ENCODE measurements at regions not wholly inside any gene's neighbourhood (a gene's known extent, or its start where the extent isn't known, plus 50 kb on each side); places are given as distances from the start of the nearest gene placed in this dataset.

- Histone ChIP-seq H3K9me2 (replicated peaks; ENCODE audit: control insufficient read depth, low read length) (no peaks in the 10 kb centered on the region), H3K4me2 (ENCODE audit: low read length) (no peak overlapping the region), H3F3A (ENCODE audit: control insufficient read depth, insufficient read depth) (no peaks in the 10 kb centered on the region), H3K36me3 (ENCODE audit: control insufficient read depth, low read length) (no peaks in the 10 kb centered on the region), H3K27me3 (ENCODE audit: control insufficient read depth, low read length) (no peaks in the 10 kb centered on the region), H3K27ac (ENCODE audit: low read depth, low read length) (no peak overlapping the region), H3K9me3 (ENCODE audit: control insufficient read depth, insufficient read depth, low read length) (no peaks in the 10 kb centered on the region), H3K4me1 (ENCODE audit: control insufficient read depth, low read length) (no peaks in the 10 kb centered on the region), H3K79me2 (ENCODE audit: control insufficient read depth, low read length) (no peaks in the 10 kb centered on the region), H4K20me1 (ENCODE audit: control insufficient read depth, insufficient read depth, low read depth, low read length) (no peaks in the 10 kb centered on the region), H3K4me3 (ENCODE audit: low read length) (no peak overlapping the region)
- TF ChIP-seq EZH2phosphoT487 (IDR thresholded peaks at IDR 0.05; ENCODE audit: borderline replicate concordance, low read length) (no peak), CTCF (IDR thresholded peaks at IDR 0.05; ENCODE audit: low read depth, low read length, poor library complexity, severe bottlenecking) (no peak)
Observed at GRCh38 chr4:157713342-157713741, 459.5 kb downstream of the GASK1B start.

GRCh38 chr4:157706155-157706554 is 466.7 kb downstream of the GASK1B start:
- no peaks in the 10 kb centered on the region for H3K9me3 ChIP-seq (ENCODE audit: control insufficient read depth, insufficient read depth, low read length)
- no peak overlapping the region for H3K27ac ChIP-seq (ENCODE audit: low read depth, low read length)
- no peaks in the 10 kb centered on the region for H3K36me3 ChIP-seq (ENCODE audit: control insufficient read depth, low read length)
- no peaks in the 10 kb centered on the region for H3K4me1 ChIP-seq (ENCODE audit: control insufficient read depth, low read length)
- no peaks in the 10 kb centered on the region for H3K27me3 ChIP-seq (ENCODE audit: control insufficient read depth, low read length)
- H3K4me3 ChIP-seq (ENCODE audit: low read length): no peak overlapping the region
- no peaks in the 10 kb centered on the region for H3F3A ChIP-seq (ENCODE audit: control insufficient read depth, insufficient read depth)
- no peaks in the 10 kb centered on the region for H3K9me2 ChIP-seq (replicated peaks; ENCODE audit: control insufficient read depth, low read length)
- no peak for TF ChIP-seq CTCF (IDR thresholded peaks at IDR 0.05; ENCODE audit: low read depth, low read length, poor library complexity, severe bottlenecking)
- TF ChIP-seq EZH2phosphoT487 (IDR thresholded peaks at IDR 0.05; ENCODE audit: borderline replicate concordance, low read length): no peak
- H3K4me2 ChIP-seq (ENCODE audit: low read length): no peak overlapping the region
- no peaks in the 10 kb centered on the region for H3K79me2 ChIP-seq (ENCODE audit: control insufficient read depth, low read length)
- H4K20me1 ChIP-seq (ENCODE audit: control insufficient read depth, insufficient read depth, low read depth, low read length): no peaks in the 10 kb centered on the region

GRCh38 chr4:157702831-157703230 is 470.0 kb downstream of the GASK1B start:
- no peaks in the 10 kb centered on the region for H3F3A ChIP-seq (ENCODE audit: control insufficient read depth, insufficient read depth)

More at GRCh38 chr4:157702831-157703230, 470.0 kb downstream of the GASK1B start:
- H3K9me2 ChIP-seq (replicated peaks; ENCODE audit: control insufficient read depth, low read length): no peaks in the 10 kb centered on the region
- no peaks in the 10 kb centered on the region for H4K20me1 ChIP-seq (ENCODE audit: control insufficient read depth, insufficient read depth, low read depth, low read length)
- H3K27ac ChIP-seq (ENCODE audit: low read depth, low read length): no peak overlapping the region
- no peak overlapping the region for H3K4me2 ChIP-seq (ENCODE audit: low read length)
- H3K27me3 ChIP-seq (ENCODE audit: control insufficient read depth, low read length): no peaks in the 10 kb centered on the region
- no peaks in the 10 kb centered on the region for H3K9me3 ChIP-seq (ENCODE audit: control insufficient read depth, insufficient read depth, low read length)
- no peaks in the 10 kb centered on the region for H3K36me3 ChIP-seq (ENCODE audit: control insufficient read depth, low read length)
- no peaks in the 10 kb centered on the region for H3K4me1 ChIP-seq (ENCODE audit: control insufficient read depth, low read length)
- H3K4me3 ChIP-seq (ENCODE audit: low read length): no peak overlapping the region
- H3K79me2 ChIP-seq (ENCODE audit: control insufficient read depth, low read length): no peaks in the 10 kb centered on the region
- no peak for TF ChIP-seq EZH2phosphoT487 (IDR thresholded peaks at IDR 0.05; ENCODE audit: borderline replicate concordance, low read length)
- TF ChIP-seq CTCF (IDR thresholded peaks at IDR 0.05; ENCODE audit: low read depth, low read length, poor library complexity, severe bottlenecking): no peak

All from DOHH2 (cell line).